ENCODE measurements at regions not wholly inside any gene's neighbourhood (a gene's known extent, or its start where the extent isn't known, plus 50 kb on each side); places are given as distances from the start of the nearest gene placed in this dataset.

Small RNA genes lying in the stretch of these regions (small RNA-seq; reads per million reads assigned to genes)
- 8.2 reads per million, percentile 78 among the genes with 10 or more reads in this experiment for gene RF00003 (ENCODE audit: insufficient read depth)
